Erythroblast (primary cell): ENCODE measurements at regions not wholly inside any gene's neighbourhood (a gene's known extent, or its start where the extent isn't known, plus 50 kb on each side); places are given as distances from the start of the nearest gene placed in this dataset.

ENCODE experiments used
- GATA1 ChIP-seq: IDR thresholded peaks from 2 replicates; pipeline ENCODE4 v1.6.1; 2011; ENCODE audit warnings: low read depth, mild to moderate bottlenecking, control low read depth, low read length, moderate library complexity
- POLR2A ChIP-seq: IDR thresholded peaks from 2 replicates; pipeline ENCODE4 v1.6.1; 2011; ENCODE audit warnings: mild to moderate bottlenecking, low read length

DNA sequence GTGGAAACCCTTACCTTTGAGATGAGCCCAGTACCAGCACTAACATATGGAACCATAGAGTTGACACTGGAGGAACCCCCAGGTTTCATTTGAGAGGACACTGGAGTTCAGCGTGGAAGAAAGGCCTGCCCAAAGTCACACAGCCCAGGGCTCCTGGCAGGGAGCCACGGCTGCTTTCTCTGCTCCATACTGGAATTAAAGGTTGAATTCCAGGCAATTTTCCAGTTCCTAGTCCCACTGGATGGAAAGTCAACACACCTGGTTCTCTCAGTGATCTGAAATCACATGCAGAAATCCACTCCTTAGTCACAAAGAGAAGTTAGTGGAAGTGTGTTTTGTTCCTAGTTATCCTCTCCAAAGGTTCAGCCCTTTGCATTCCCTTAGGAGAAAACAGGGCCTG lies 336.1 kb upstream of the SKOR2 start:
- no peak for TF ChIP-seq POLR2A
- no peak for TF ChIP-seq GATA1
